ENCODE measurements at regions not wholly inside any gene's neighbourhood (a gene's known extent, or its start where the extent isn't known, plus 50 kb on each side); places are given as distances from the start of the nearest gene placed in this dataset.
"Not testable (repeated sequence)": the region's sequence is repeated elsewhere in the genome, so short reads cannot be mapped to it uniquely, and the experiment has no call there.

GRCh38 chr19:14328406-14328805, 52.8 kb upstream of the ADGRE5 start:
- no peaks in the 10 kb centered on the region for H3K36me3 ChIP-seq
- no peak for TF ChIP-seq CTCF (IDR thresholded peaks at IDR 0.05)
- no peak for TF ChIP-seq POLR2A (IDR thresholded peaks at IDR 0.05; ENCODE audit: low read depth)
- no peak for TF ChIP-seq EP300 (IDR thresholded peaks at IDR 0.05)
- TF ChIP-seq POLR2AphosphoS5 (IDR thresholded peaks at IDR 0.05), result no peak
- no peak overlapping the region for H3K4me3 ChIP-seq
- 93% methylated on average over 6 of the region's 6 CpGs for WGBS
- H3K9me3 ChIP-seq, result no peaks in the 10 kb centered on the region
- H3K4me1 ChIP-seq, result peaks cover 3% of the 10 kb centered on the region in 4 donors
- H3K27ac ChIP-seq (replicated peaks in 1 of 4), result no peak overlapping the region
- intact Hi-C loops (cut with DNase I), result no loop called here
- DNase-seq (ENCODE audit: extremely low spot score), result no peak
- H3K27me3 ChIP-seq, result no peaks in the 10 kb centered on the region

GRCh38 chr19:14327061-14327460, 54.2 kb upstream of the ADGRE5 start:
- 68% methylated on average over 8 of the region's 8 CpGs for WGBS
- DNase-seq (ENCODE audit: extremely low spot score); H3K4me3 ChIP-seq; intact Hi-C loops (cut with DNase I); H3K27ac ChIP-seq (replicated peaks in 1 of 4); H3K27me3 ChIP-seq; H3K9me3 ChIP-seq; H3K4me1 ChIP-seq; H3K36me3 ChIP-seq: not testable (repeated sequence)

- intact Hi-C loops (cut with DNase I), result no loop called here
- 50% methylated on average over 1 of the region's 1 CpG for WGBS
Observed at GRCh38 chr19:14325863-14326262, 55.4 kb upstream of the ADGRE5 start.

GRCh38 chr19:14325134-14325533, 56.1 kb upstream of the ADGRE5 start:
- WGBS, result 98% methylated on average over 3 of the region's 3 CpGs
- peaks cover 0 to 8% (median 4%) of the 10 kb centered on the region in 4 donors for H3K9me3 ChIP-seq

More at GRCh38 chr19:14325863-14326262, 55.4 kb upstream of the ADGRE5 start:
- H3K36me3 ChIP-seq, result no peaks in the 10 kb centered on the region
- no peak for DNase-seq (ENCODE audit: extremely low spot score)
- no peak overlapping the region for H3K27ac ChIP-seq (replicated peaks in 1 of 4)
- H3K9me3 ChIP-seq, result peaks cover 0 to under 1% (median under 1%) of the 10 kb centered on the region in 4 donors
- no peaks in the 10 kb centered on the region for H3K27me3 ChIP-seq
- H3K4me3 ChIP-seq, result no peak overlapping the region
- TF ChIP-seq CTCF (IDR thresholded peaks at IDR 0.05) (no peak), POLR2AphosphoS5 (IDR thresholded peaks at IDR 0.05) (no peak), EP300 (IDR thresholded peaks at IDR 0.05) (no peak), POLR2A (IDR thresholded peaks at IDR 0.05; ENCODE audit: low read depth) (no peak)
- H3K4me1 ChIP-seq, result no peaks in the 10 kb centered on the region

GRCh38 chr19:14322889-14323463, 58.3 kb upstream of the ADGRE5 start:
- 90% methylated on average over 7 of the region's 7 CpGs for WGBS
- Histone ChIP-seq H3K27me3 (no peaks in the 10 kb centered on the region), H3K27ac (replicated peaks in 1 of 4) (no peak overlapping the region), H3K4me1 (no peaks in the 10 kb centered on the region), H3K4me3 (no peak overlapping the region), H3K9me3 (peaks cover 0 to 11% (median 5%) of the 10 kb centered on the region in 4 donors), H3K36me3 (no peaks in the 10 kb centered on the region)
- DNase-seq (ENCODE audit: extremely low spot score), result no peak
- intact Hi-C loops (cut with DNase I), result no loop called here
- TF ChIP-seq POLR2AphosphoS5 (IDR thresholded peaks at IDR 0.05) (no peak), POLR2A (IDR thresholded peaks at IDR 0.05; ENCODE audit: low read depth) (no peak), CTCF (IDR thresholded peaks at IDR 0.05) (no peak), EP300 (IDR thresholded peaks at IDR 0.05) (no peak)

More at GRCh38 chr19:14325134-14325533, 56.1 kb upstream of the ADGRE5 start:
- Histone ChIP-seq H3K36me3 (no peaks in the 10 kb centered on the region), H3K27ac (replicated peaks in 1 of 4) (no peak overlapping the region), H3K27me3 (no peaks in the 10 kb centered on the region), H3K4me3 (no peak overlapping the region), H3K4me1 (no peaks in the 10 kb centered on the region)
- no peak for DNase-seq (ENCODE audit: extremely low spot score)
- intact Hi-C loops (cut with DNase I), result no loop called here
- TF ChIP-seq POLR2A (IDR thresholded peaks at IDR 0.05; ENCODE audit: low read depth), result no peak
- no peak for TF ChIP-seq EP300 (IDR thresholded peaks at IDR 0.05)
- TF ChIP-seq POLR2AphosphoS5 (IDR thresholded peaks at IDR 0.05), result no peak
- TF ChIP-seq CTCF (IDR thresholded peaks at IDR 0.05), result no peak

Measured in esophagus muscularis mucosa (tissue), 4 donors.